Activated naive CD4-positive, alpha-beta T cell treated with anti-CD3 and anti-CD28 coated beads, Interleukin-2, amount 50 U/mL, for 24 hours (primary cell): ENCODE measurements at regions not wholly inside any gene's neighbourhood (a gene's known extent, or its start where the extent isn't known, plus 50 kb on each side); places are given as distances from the start of the nearest gene placed in this dataset.

Source experiments
- H3K27ac Mint-ChIP-seq: one replicate; pipeline ENCODE4 v1.8.0; 2021; ENCODE audit warnings: mild to moderate bottlenecking, mixed read lengths
- H3K27me3 Mint-ChIP-seq: one replicate; pipeline ENCODE4 v1.8.0; 2021; ENCODE audit warnings: mixed read lengths
- H3K36me3 Mint-ChIP-seq: one replicate; pipeline ENCODE4 v1.8.0; 2021; ENCODE audit warnings: mixed read lengths
- H3K4me1 Mint-ChIP-seq: one replicate; pipeline ENCODE4 v1.8.0; 2021; ENCODE audit warnings: mixed read lengths
- H3K4me3 Mint-ChIP-seq: one replicate; pipeline ENCODE4 v1.8.0; 2021; ENCODE audit warnings: mild to moderate bottlenecking, mixed read lengths
- H3K9me3 Mint-ChIP-seq: one replicate; pipeline ENCODE4 v1.8.0; 2021; ENCODE audit warnings: mixed read lengths

GRCh38 chr9:80556631-80557030, 984.9 kb downstream of the TLE4 start:
- Mint-ChIP-seq H3K4me1 (no peaks in the 10 kb centered on the region), H3K36me3 (no peaks in the 10 kb centered on the region)

GRCh38 chr9:80555782-80556325, 984.1 kb downstream of the TLE4 start:
- Mint-ChIP-seq H3K36me3 (no peaks in the 10 kb centered on the region), H3K4me3 (no peak overlapping the region), H3K27me3 (no peaks in the 10 kb centered on the region), H3K9me3 (peaks cover 5% of the 10 kb centered on the region), H3K27ac (no peak overlapping the region), H3K4me1 (no peaks in the 10 kb centered on the region)

More at GRCh38 chr9:80556631-80557030, 984.9 kb downstream of the TLE4 start:
- Mint-ChIP-seq H3K9me3 (peaks cover 5% of the 10 kb centered on the region), H3K27me3 (no peaks in the 10 kb centered on the region), H3K27ac (no peak overlapping the region), H3K4me3 (no peak overlapping the region)

GRCh38 chr9:80554856-80555255, 983.1 kb downstream of the TLE4 start:
- H3K36me3 Mint-ChIP-seq = no peaks in the 10 kb centered on the region
- peaks cover 5% of the 10 kb centered on the region for H3K9me3 Mint-ChIP-seq
- H3K27ac Mint-ChIP-seq = no peak overlapping the region
- H3K4me3 Mint-ChIP-seq = no peak overlapping the region
- no peaks in the 10 kb centered on the region for H3K27me3 Mint-ChIP-seq
- H3K4me1 Mint-ChIP-seq = no peaks in the 10 kb centered on the region

- Mint-ChIP-seq H3K9me3 (peaks cover 5% of the 10 kb centered on the region), H3K4me3 (no peak overlapping the region), H3K4me1 (no peaks in the 10 kb centered on the region), H3K27me3 (no peaks in the 10 kb centered on the region), H3K27ac (no peak overlapping the region), H3K36me3 (no peaks in the 10 kb centered on the region)
Measured at GRCh38 chr9:80554301-80554700, 982.5 kb downstream of the TLE4 start.

GRCh38 chr9:80552931-80553330, 981.2 kb downstream of the TLE4 start:
- H3K9me3 Mint-ChIP-seq = peaks cover 5% of the 10 kb centered on the region

GRCh38 chr9:80550181-80550580, 978.4 kb downstream of the TLE4 start:
- H3K36me3 Mint-ChIP-seq = no peaks in the 10 kb centered on the region
- H3K27ac Mint-ChIP-seq = no peak overlapping the region

More at GRCh38 chr9:80552931-80553330, 981.2 kb downstream of the TLE4 start:
- no peaks in the 10 kb centered on the region for H3K36me3 Mint-ChIP-seq
- no peak overlapping the region for H3K27ac Mint-ChIP-seq
- no peaks in the 10 kb centered on the region for H3K27me3 Mint-ChIP-seq
- H3K4me1 Mint-ChIP-seq = no peaks in the 10 kb centered on the region
- H3K4me3 Mint-ChIP-seq = no peak overlapping the region

GRCh38 chr9:80547613-80548012, 975.8 kb downstream of the TLE4 start:
- Mint-ChIP-seq H3K27me3 (no peaks in the 10 kb centered on the region), H3K9me3 (no peaks in the 10 kb centered on the region), H3K36me3 (no peaks in the 10 kb centered on the region), H3K4me1 (no peaks in the 10 kb centered on the region), H3K4me3 (no peak overlapping the region), H3K27ac (no peak overlapping the region)

More at GRCh38 chr9:80550181-80550580, 978.4 kb downstream of the TLE4 start:
- Mint-ChIP-seq H3K4me1 (no peaks in the 10 kb centered on the region), H3K27me3 (no peaks in the 10 kb centered on the region), H3K4me3 (no peak overlapping the region), H3K9me3 (no peaks in the 10 kb centered on the region)

GRCh38 chr9:80540387-80540786, 968.6 kb downstream of the TLE4 start:
- no peaks in the 10 kb centered on the region for H3K27me3 Mint-ChIP-seq
- peaks cover 5% of the 10 kb centered on the region for H3K9me3 Mint-ChIP-seq
- H3K4me3 Mint-ChIP-seq = no peak overlapping the region
- no peaks in the 10 kb centered on the region for H3K36me3 Mint-ChIP-seq
- H3K4me1 Mint-ChIP-seq = no peaks in the 10 kb centered on the region
- H3K27ac Mint-ChIP-seq = no peak overlapping the region

GRCh38 chr9:80538976-80539375, 967.2 kb downstream of the TLE4 start:
- H3K9me3 Mint-ChIP-seq = peaks cover 10% of the 10 kb centered on the region
- no peak overlapping the region for H3K4me3 Mint-ChIP-seq
- H3K4me1 Mint-ChIP-seq = no peaks in the 10 kb centered on the region
- H3K27me3 Mint-ChIP-seq = no peaks in the 10 kb centered on the region
- no peaks in the 10 kb centered on the region for H3K36me3 Mint-ChIP-seq
- H3K27ac Mint-ChIP-seq = no peak overlapping the region

- Mint-ChIP-seq H3K27ac (no peak overlapping the region), H3K4me1 (no peaks in the 10 kb centered on the region), H3K4me3 (no peak overlapping the region), H3K36me3 (no peaks in the 10 kb centered on the region), H3K27me3 (no peaks in the 10 kb centered on the region), H3K9me3 (peaks cover 5% of the 10 kb centered on the region)
Measured at GRCh38 chr9:80522465-80522864, 950.7 kb downstream of the TLE4 start.

GRCh38 chr9:80521151-80521550, 949.4 kb downstream of the TLE4 start:
- Mint-ChIP-seq H3K27ac (no peak overlapping the region), H3K9me3 (peaks cover 5% of the 10 kb centered on the region), H3K4me3 (no peak overlapping the region), H3K4me1 (no peaks in the 10 kb centered on the region), H3K36me3 (no peaks in the 10 kb centered on the region), H3K27me3 (no peaks in the 10 kb centered on the region)

- peaks cover 4% of the 10 kb centered on the region for H3K9me3 Mint-ChIP-seq
- no peaks in the 10 kb centered on the region for H3K27me3 Mint-ChIP-seq
- no peak overlapping the region for H3K27ac Mint-ChIP-seq
- H3K4me3 Mint-ChIP-seq = no peak overlapping the region
- no peaks in the 10 kb centered on the region for H3K4me1 Mint-ChIP-seq
- H3K36me3 Mint-ChIP-seq = no peaks in the 10 kb centered on the region
Measured at GRCh38 chr9:80520231-80520630, 948.5 kb downstream of the TLE4 start.

- no peaks in the 10 kb centered on the region for H3K4me1 Mint-ChIP-seq
- H3K4me3 Mint-ChIP-seq = no peak overlapping the region
- no peaks in the 10 kb centered on the region for H3K27me3 Mint-ChIP-seq
- H3K9me3 Mint-ChIP-seq = no peaks in the 10 kb centered on the region
- H3K27ac Mint-ChIP-seq = no peak overlapping the region
- no peaks in the 10 kb centered on the region for H3K36me3 Mint-ChIP-seq
Measured at GRCh38 chr9:80518441-80518840, 946.7 kb downstream of the TLE4 start.

GRCh38 chr9:80516679-80517078, 944.9 kb downstream of the TLE4 start:
- Mint-ChIP-seq H3K36me3 (no peaks in the 10 kb centered on the region), H3K4me1 (no peaks in the 10 kb centered on the region), H3K27ac (no peak overlapping the region), H3K9me3 (no peaks in the 10 kb centered on the region), H3K4me3 (no peak overlapping the region), H3K27me3 (no peaks in the 10 kb centered on the region)

- Mint-ChIP-seq H3K27ac (no peak overlapping the region), H3K9me3 (peaks cover 5% of the 10 kb centered on the region), H3K36me3 (no peaks in the 10 kb centered on the region), H3K4me3 (no peak overlapping the region), H3K27me3 (no peaks in the 10 kb centered on the region), H3K4me1 (no peaks in the 10 kb centered on the region)
Measured at GRCh38 chr9:80509358-80509757, 937.6 kb downstream of the TLE4 start.

- no peaks in the 10 kb centered on the region for H3K36me3 Mint-ChIP-seq
- H3K4me1 Mint-ChIP-seq = no peaks in the 10 kb centered on the region
Measured at GRCh38 chr9:80507611-80508010, 935.8 kb downstream of the TLE4 start.

GRCh38 chr9:80504601-80505230, 933.0 kb downstream of the TLE4 start:
- no peak overlapping the region for H3K27ac Mint-ChIP-seq
- H3K27me3 Mint-ChIP-seq = no peaks in the 10 kb centered on the region
- H3K36me3 Mint-ChIP-seq = no peaks in the 10 kb centered on the region
- no peaks in the 10 kb centered on the region for H3K9me3 Mint-ChIP-seq
- H3K4me3 Mint-ChIP-seq = no peak overlapping the region
- H3K4me1 Mint-ChIP-seq = no peaks in the 10 kb centered on the region

More at GRCh38 chr9:80507611-80508010, 935.8 kb downstream of the TLE4 start:
- no peak overlapping the region for H3K27ac Mint-ChIP-seq
- peaks cover 5% of the 10 kb centered on the region for H3K9me3 Mint-ChIP-seq
- H3K4me3 Mint-ChIP-seq = no peak overlapping the region
- no peaks in the 10 kb centered on the region for H3K27me3 Mint-ChIP-seq
